IPS-18a (cell line): ENCODE measurements at regions not wholly inside any gene's neighbourhood (a gene's known extent, or its start where the extent isn't known, plus 50 kb on each side); places are given as distances from the start of the nearest gene placed in this dataset.

Experiments
- H3K27ac ChIP-seq: one replicate; pipeline ENCODE4 v1.5.1; 2013; ENCODE audit warnings: low read length
- H3K27me3 ChIP-seq: one replicate; pipeline ENCODE4 v1.6.1; 2013; ENCODE audit warnings: mild to moderate bottlenecking, low read length; ENCODE audit not compliant: control insufficient read depth, insufficient read depth
- H3K36me3 ChIP-seq: one replicate; pipeline ENCODE4 v1.6.1; 2013; ENCODE audit warnings: low read depth, low read length; ENCODE audit not compliant: control insufficient read depth
- H3K4me1 ChIP-seq: one replicate; pipeline ENCODE4 v1.6.1; 2013; ENCODE audit warnings: low read depth, low read length; ENCODE audit not compliant: control insufficient read depth
- H3K4me3 ChIP-seq: one replicate; pipeline ENCODE4 v1.5.1; 2013; ENCODE audit warnings: low read length
- H3K9ac ChIP-seq: one replicate; pipeline ENCODE4 v1.6.1; 2013; ENCODE audit warnings: mild to moderate bottlenecking, low read length, moderate library complexity
- H3K9me3 ChIP-seq: one replicate; pipeline ENCODE4 v1.6.1; 2013; ENCODE audit warnings: low read depth, low read length; ENCODE audit not compliant: control insufficient read depth

DNA sequence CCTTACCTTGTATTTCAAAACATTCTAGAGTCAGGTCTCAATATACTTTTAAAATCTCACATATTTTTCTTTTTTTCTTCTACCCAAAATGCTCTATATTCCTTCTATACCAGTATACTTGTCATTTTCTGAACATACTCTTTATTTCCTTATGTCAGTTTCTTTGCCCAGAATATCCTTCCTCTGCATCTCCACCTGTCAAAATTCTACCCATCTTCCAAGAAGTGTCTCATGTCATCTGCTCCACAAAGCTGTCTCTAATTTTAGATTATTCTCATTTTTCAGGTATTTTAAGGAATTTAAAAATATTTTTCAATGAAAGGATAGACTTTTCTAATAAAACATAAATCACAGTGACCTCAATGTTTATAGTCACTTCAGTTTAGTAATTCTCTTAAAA lies 328.0 kb upstream of the SMIM30 start:
- Histone ChIP-seq H3K27ac (no peak overlapping the region), H3K4me1 (no peaks in the 10 kb centered on the region), H3K9me3 (no peaks in the 10 kb centered on the region), H3K27me3 (no peaks in the 10 kb centered on the region), H3K9ac (no peak overlapping the region), H3K36me3 (no peaks in the 10 kb centered on the region), H3K4me3 (no peak overlapping the region)

DNA sequence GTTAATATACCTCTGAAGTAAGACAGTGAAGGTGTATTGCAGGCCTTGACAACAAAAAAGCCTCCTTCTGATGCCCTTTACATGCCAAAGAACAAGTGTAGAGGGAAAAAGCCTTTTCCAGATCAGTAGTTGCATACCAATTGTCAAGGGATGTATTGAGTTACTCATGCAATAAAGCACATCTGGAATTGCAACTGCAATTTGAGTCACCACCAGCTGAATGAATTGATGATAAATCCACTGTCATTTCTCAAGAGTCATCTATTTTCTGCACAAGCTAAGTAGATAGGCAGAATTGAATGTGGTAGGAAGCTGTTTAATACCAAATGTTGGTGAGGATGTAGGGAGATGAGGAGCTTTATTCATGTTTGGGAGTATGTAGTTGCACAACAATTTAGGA lies 325.9 kb upstream of the SMIM30 start:
- Histone ChIP-seq H3K27me3 (no peaks in the 10 kb centered on the region), H3K9ac (no peak overlapping the region), H3K4me3 (no peak overlapping the region), H3K9me3 (no peaks in the 10 kb centered on the region), H3K4me1 (no peaks in the 10 kb centered on the region), H3K27ac (no peak overlapping the region), H3K36me3 (no peaks in the 10 kb centered on the region)

DNA sequence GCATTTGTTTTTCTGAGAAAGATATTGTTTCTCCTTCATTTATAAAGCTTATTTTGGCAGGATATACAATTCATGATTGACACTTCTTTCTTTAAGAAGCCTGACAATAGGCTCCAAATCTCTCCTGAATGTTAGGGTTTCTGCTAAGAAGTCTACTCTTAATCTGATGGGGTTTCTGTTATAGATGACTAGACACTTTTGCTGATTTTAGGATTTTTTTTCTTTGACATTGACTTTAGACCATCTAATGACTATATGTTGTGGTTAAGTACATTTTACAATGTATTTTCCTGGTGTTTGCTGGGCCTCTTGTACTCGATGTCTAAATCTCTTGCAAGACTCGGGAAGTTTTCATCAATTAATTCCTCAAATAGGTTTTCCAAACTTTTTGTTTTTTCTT lies 321.8 kb upstream of the SMIM30 start:
- Histone ChIP-seq H3K9me3 (no peaks in the 10 kb centered on the region), H3K27me3 (no peaks in the 10 kb centered on the region), H3K9ac (no peak overlapping the region), H3K36me3 (no peaks in the 10 kb centered on the region), H3K27ac (no peak overlapping the region), H3K4me1 (no peaks in the 10 kb centered on the region), H3K4me3 (no peak overlapping the region)

DNA sequence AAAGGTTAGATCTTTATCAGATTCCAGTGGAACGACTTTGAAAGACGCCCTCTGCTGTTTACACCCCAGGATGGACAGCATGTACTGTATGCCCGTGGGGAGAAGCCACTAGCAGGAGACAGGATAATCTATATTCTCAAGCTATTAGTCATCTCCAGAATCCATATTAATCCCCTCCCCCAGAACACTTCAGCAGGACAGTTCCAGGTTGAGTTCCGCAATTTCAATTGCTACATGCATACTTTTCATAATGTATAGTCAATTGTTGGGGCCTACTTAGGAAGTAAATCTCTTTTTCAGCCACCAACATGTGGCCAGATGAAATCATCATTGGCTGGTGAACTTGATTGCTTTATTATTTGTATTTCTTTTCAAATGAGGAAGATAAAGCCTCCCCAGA lies 313.1 kb upstream of the SMIM30 start:
- Histone ChIP-seq H3K9ac (no peak overlapping the region), H3K4me3 (no peak overlapping the region), H3K4me1 (no peaks in the 10 kb centered on the region), H3K27me3 (no peaks in the 10 kb centered on the region), H3K27ac (no peak overlapping the region), H3K36me3 (no peaks in the 10 kb centered on the region), H3K9me3 (no peaks in the 10 kb centered on the region)

DNA sequence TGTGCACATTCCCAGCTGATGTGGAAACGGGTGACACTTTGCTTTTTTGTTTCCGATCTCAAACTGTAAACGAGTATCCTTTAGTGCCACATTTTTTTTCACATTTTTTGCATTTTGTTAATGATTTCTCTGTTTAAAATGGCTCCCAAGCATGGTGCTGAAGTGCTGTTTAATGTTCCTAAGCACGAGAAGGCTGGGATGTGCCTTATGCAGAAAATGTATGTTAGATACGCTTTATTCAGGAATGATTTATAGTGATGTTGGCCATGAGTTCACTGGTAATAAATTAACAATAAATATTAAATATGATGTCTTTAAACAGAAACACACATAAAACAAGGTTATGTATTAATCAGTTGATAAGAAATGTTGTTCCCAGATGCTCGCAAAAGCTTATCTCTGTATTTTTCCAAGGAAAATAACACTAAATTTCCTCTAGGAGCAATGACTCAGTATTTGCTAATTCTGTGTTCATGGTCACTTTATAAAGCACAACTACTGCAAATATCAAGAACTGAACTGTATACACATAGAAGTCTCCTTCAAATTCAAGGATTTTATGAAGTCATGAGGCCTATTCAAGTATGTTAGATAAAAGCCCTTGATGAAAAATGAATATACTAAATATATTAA lies 305.9 kb upstream of the SMIM30 start:
- no peaks in the 10 kb centered on the region for H3K36me3 ChIP-seq
- H3K27ac ChIP-seq: no peak overlapping the region
- no peak overlapping the region for H3K9ac ChIP-seq

GRCh38 chr7:113421696-113422330 lies 303.5 kb upstream of the SMIM30 start:
- Histone ChIP-seq H3K36me3 (no peaks in the 10 kb centered on the region), H3K4me1 (no peaks in the 10 kb centered on the region), H3K4me3 (no peak overlapping the region), H3K27me3 (no peaks in the 10 kb centered on the region), H3K9me3 (no peaks in the 10 kb centered on the region), H3K27ac (no peak overlapping the region), H3K9ac (no peak overlapping the region)

More for the DNA sequence above, 305.9 kb upstream of the SMIM30 start:
- H3K9me3 ChIP-seq: no peaks in the 10 kb centered on the region
- H3K4me3 ChIP-seq: no peak overlapping the region
- H3K27me3 ChIP-seq: no peaks in the 10 kb centered on the region
- H3K4me1 ChIP-seq: no peaks in the 10 kb centered on the region

GRCh38 chr7:113414401-113415035 lies 296.2 kb upstream of the SMIM30 start:
- Histone ChIP-seq H3K36me3 (no peaks in the 10 kb centered on the region), H3K9me3 (no peaks in the 10 kb centered on the region), H3K4me3 (no peak overlapping the region), H3K27me3 (no peaks in the 10 kb centered on the region), H3K4me1 (no peaks in the 10 kb centered on the region), H3K9ac (no peak overlapping the region), H3K27ac (no peak overlapping the region)

DNA sequence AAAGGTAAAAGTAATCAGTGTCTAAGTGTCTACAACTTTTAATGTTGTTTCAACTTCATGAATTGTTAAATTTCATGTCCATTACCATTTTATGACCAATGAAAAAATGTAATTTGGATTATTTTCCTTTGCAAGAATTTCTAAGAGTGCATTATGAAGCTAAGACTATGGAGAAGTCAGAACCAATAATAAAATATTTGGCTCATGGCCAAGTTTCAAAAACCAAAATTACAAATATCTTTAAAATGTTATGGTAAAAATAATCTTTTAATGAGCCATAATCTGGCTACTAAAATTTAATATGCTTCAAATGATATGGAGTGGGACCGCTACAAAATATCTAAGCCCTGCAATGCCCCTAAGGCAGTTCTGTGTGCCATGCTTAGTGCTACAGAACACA lies 294.1 kb upstream of the SMIM30 start:
- Histone ChIP-seq H3K4me3 (no peak overlapping the region), H3K27me3 (no peaks in the 10 kb centered on the region), H3K27ac (no peak overlapping the region), H3K9me3 (no peaks in the 10 kb centered on the region), H3K9ac (no peak overlapping the region), H3K36me3 (no peaks in the 10 kb centered on the region), H3K4me1 (no peaks in the 10 kb centered on the region)

GRCh38 chr7:113410796-113411195 lies 292.4 kb upstream of the SMIM30 start:
- Histone ChIP-seq H3K36me3 (no peaks in the 10 kb centered on the region), H3K9me3 (no peaks in the 10 kb centered on the region), H3K9ac (no peak overlapping the region), H3K27me3 (no peaks in the 10 kb centered on the region), H3K4me3 (no peak overlapping the region), H3K4me1 (no peaks in the 10 kb centered on the region), H3K27ac (no peak overlapping the region)

DNA sequence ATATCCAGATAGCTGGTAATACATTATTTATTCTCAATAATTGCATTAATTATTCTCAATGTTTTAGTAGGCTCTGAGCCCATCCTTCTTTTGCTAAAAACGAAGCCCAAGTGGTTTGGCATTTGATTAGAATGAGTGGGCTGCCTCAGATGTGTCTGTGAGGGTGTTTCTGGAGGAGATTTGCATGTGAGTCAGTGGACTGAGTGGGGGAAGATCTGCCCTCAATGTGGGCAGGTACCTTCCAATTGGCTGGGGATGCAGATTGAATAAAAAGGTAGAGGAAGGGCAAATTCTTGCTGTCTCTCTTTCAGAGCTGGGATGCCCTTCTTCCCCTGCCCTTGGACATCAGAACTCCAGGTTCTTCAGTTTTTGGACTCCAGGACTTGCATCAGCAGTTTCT lies 290.6 kb upstream of the SMIM30 start:
- H3K4me1 ChIP-seq: no peaks in the 10 kb centered on the region
- no peaks in the 10 kb centered on the region for H3K9me3 ChIP-seq
- H3K27me3 ChIP-seq: no peaks in the 10 kb centered on the region
- no peaks in the 10 kb centered on the region for H3K36me3 ChIP-seq
- no peak overlapping the region for H3K4me3 ChIP-seq
- H3K27ac ChIP-seq: no peak overlapping the region
- H3K9ac ChIP-seq: no peak overlapping the region

- H3K27me3 ChIP-seq: no peaks in the 10 kb centered on the region
- H3K4me3 ChIP-seq: no peak overlapping the region
These were observed 287.1 kb upstream of the SMIM30 start for GRCh38 chr7:113405296-113406056.

More at GRCh38 chr7:113405296-113406056, 287.1 kb upstream of the SMIM30 start:
- no peaks in the 10 kb centered on the region for H3K4me1 ChIP-seq
- H3K27ac ChIP-seq: no peak overlapping the region
- H3K9me3 ChIP-seq: no peaks in the 10 kb centered on the region
- no peaks in the 10 kb centered on the region for H3K36me3 ChIP-seq
- H3K9ac ChIP-seq: no peak overlapping the region
